ENCODE measurements at regions not wholly inside any gene's neighbourhood (a gene's known extent, or its start where the extent isn't known, plus 50 kb on each side); places are given as distances from the start of the nearest gene placed in this dataset.

DNA sequence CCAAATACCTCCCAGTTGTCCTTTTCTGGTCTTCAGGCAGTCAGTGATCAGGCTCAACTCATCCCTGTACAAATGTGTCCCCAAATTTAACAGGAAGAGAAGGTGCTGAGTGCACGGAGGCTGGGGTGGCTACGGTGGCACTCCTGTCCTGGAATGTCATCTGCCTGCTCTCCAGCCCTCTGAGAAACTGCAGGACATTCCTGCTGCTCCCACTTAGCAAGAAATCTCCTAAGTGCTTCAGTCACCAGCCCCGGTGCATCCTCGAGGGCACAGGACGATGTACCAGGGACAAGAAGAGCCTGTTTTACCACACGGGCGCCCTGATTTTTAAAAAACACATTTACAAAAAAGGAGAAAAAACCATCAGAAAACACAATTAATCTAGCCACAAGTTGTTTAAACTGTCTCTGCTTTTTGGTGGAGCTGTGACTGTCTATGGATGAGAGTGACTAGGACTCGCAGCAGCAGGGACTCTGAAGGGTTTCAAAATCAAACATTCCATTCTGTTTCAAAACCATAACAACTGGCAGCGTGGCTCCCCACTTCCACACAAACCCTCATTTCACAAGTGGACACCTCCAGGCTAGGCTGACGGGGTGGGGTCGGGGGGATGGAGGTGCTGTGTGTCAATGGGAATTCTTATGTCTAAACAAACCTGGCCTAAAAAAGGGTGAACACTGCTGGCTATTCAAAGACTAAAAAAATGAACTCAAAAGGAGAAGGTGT is 65.3 kb upstream of the CNEP1R1 start:
- H3K9ac ChIP-seq (ENCODE audit: low read length): no peak overlapping the region
- DNase-seq (ENCODE audit: low read depth, low spot score) (no peak), ATAC-seq (no peak)
- H3K27me3 ChIP-seq (ENCODE audit: insufficient read depth, low read length): no peaks in the 10 kb centered on the region
- no peak overlapping the region for H3K4me3 ChIP-seq (replicated peaks in 1 of 2; ENCODE audit: low read depth in 1 of 2, low read length in 2 of 2)
- H3K79me2 ChIP-seq (ENCODE audit: insufficient read depth, low read length): no peaks in the 10 kb centered on the region
- ChIA-PET CTCF (no interaction called here), RAD21 (ENCODE audit: low non-redundant PET in 1 of 2, low total read pairs in 2 of 2, uncharacterized antibody in 2 of 2, unreplicated experiment in 2 of 2) (no interaction called here), POLR2A (no interaction called here)
- no TSS peak for BruUV-seq (replicated peaks)
- H3K4me1 ChIP-seq (ENCODE audit: control insufficient read depth in 1 of 2, insufficient read depth in 2 of 2, low read length in 2 of 2): peaks cover 0 to 4% of the 10 kb centered on the region in 2 experiments; a peak in 2 of 4 replicates
- TF ChIP-seq, protein P1, sequence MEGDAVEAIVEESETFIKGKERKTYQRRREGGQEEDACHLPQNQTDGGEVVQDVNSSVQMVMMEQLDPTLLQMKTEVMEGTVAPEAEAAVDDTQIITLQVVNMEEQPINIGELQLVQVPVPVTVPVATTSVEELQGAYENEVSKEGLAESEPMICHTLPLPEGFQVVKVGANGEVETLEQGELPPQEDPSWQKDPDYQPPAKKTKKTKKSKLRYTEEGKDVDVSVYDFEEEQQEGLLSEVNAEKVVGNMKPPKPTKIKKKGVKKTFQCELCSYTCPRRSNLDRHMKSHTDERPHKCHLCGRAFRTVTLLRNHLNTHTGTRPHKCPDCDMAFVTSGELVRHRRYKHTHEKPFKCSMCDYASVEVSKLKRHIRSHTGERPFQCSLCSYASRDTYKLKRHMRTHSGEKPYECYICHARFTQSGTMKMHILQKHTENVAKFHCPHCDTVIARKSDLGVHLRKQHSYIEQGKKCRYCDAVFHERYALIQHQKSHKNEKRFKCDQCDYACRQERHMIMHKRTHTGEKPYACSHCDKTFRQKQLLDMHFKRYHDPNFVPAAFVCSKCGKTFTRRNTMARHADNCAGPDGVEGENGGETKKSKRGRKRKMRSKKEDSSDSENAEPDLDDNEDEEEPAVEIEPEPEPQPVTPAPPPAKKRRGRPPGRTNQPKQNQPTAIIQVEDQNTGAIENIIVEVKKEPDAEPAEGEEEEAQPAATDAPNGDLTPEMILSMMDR (IDR thresholded peaks at IDR 0.05 in 2 of 3, conservative IDR thresholded peaks at IDR 0.05 in 1 of 3; ENCODE audit: borderline replicate concordance in 1 of 3, insufficient read depth in 1 of 3, low read depth in 2 of 3, low read length in 2 of 3): no peak
- no peak for TF ChIP-seq YY1 (IDR thresholded peaks at IDR 0.05; ENCODE audit: extremely low read depth, insufficient replicate concordance, low read depth, low read length)
- no peak for TF ChIP-seq POLR2AphosphoS5 (IDR thresholded peaks at IDR 0.05; ENCODE audit: low read depth, low read length)
- TF ChIP-seq SIN3A (IDR thresholded peaks at IDR 0.05; ENCODE audit: low read depth): no peak
- TF ChIP-seq ZNF274 (IDR thresholded peaks at IDR 0.05; ENCODE audit: low read depth, low read length): no peak
- TF ChIP-seq ZFX (IDR thresholded peaks at IDR 0.05): no peak
- TF ChIP-seq, protein P2, sequence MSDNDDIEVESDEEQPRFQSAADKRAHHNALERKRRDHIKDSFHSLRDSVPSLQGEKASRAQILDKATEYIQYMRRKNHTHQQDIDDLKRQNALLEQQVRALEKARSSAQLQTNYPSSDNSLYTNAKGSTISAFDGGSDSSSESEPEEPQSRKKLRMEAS (IDR thresholded peaks at IDR 0.05): no peak
- TF ChIP-seq EZH2phosphoT487 (IDR thresholded peaks at IDR 0.05; ENCODE audit: borderline replicate concordance): no peak
- no peak for TF ChIP-seq FOSL1 (IDR thresholded peaks at IDR 0.05; ENCODE audit: low read depth)
- H3K9me3 ChIP-seq (ENCODE audit: control insufficient read depth in 1 of 2, insufficient read depth in 1 of 2, low read depth in 1 of 2, low read length in 2 of 2): no peaks in the 10 kb centered on the region
- no peaks in the 10 kb centered on the region for H3K9me2 ChIP-seq (ENCODE audit: insufficient read depth)
- H3K4me2 ChIP-seq (ENCODE audit: low read length): no peak overlapping the region
- no peak overlapping the region for H2AFZ ChIP-seq (ENCODE audit: low read depth, low read length, poor library complexity, severe bottlenecking)
- no peaks in the 10 kb centered on the region for H4K20me1 ChIP-seq (ENCODE audit: insufficient read depth)
- H3K36me3 ChIP-seq (ENCODE audit: control insufficient read depth in 1 of 2, insufficient read depth in 2 of 2, low read length in 2 of 2): no peaks in the 10 kb centered on the region
- intact Hi-C loops (cut with micrococcal nuclease): no loop called here
- H3K27ac ChIP-seq (ENCODE audit: low read depth, low read length): no peak overlapping the region

All from HCT116 (cell line).